GM19452 (cell line): ENCODE measurements at regions not wholly inside any gene's neighbourhood (a gene's known extent, or its start where the extent isn't known, plus 50 kb on each side); places are given as distances from the start of the nearest gene placed in this dataset.
"Not testable (repeated sequence)": the region's sequence is repeated elsewhere in the genome, so short reads cannot be mapped to it uniquely, and the experiment has no call there.

ENCODE experiments used
- ATAC-seq: cut with Tn5 transposase; IDR thresholded peaks from one replicate; pipeline ENCODE4 v1.9.1; 2021; ENCODE audit not compliant: unreplicated experiment

- ATAC-seq: not testable (repeated sequence)
Observed at GRCh38 chr20:53727239-53727638, 133.6 kb upstream of the ZNF217 start.

- no peak for ATAC-seq
Observed at GRCh38 chr20:53725575-53725970, 131.9 kb upstream of the ZNF217 start.

- ATAC-seq: no peak
Observed at GRCh38 chr20:53723621-53724020, 130.0 kb upstream of the ZNF217 start.

GRCh38 chr20:53723045-53723444 is 129.4 kb upstream of the ZNF217 start:
- no peak for ATAC-seq

- ATAC-seq: no peak
Observed at GRCh38 chr20:53722515-53723036, 128.9 kb upstream of the ZNF217 start.

GRCh38 chr20:53721445-53721963 is 127.9 kb upstream of the ZNF217 start:
- ATAC-seq: not testable (repeated sequence)

GRCh38 chr20:53719171-53719803 is 125.6 kb upstream of the ZNF217 start:
- not testable (repeated sequence) for ATAC-seq

- ATAC-seq: no peak
Observed at GRCh38 chr20:53718142-53719021, 124.7 kb upstream of the ZNF217 start.

GRCh38 chr20:53716395-53716794 is 122.8 kb upstream of the ZNF217 start:
- no peak for ATAC-seq

GRCh38 chr20:53714524-53714923 is 120.9 kb upstream of the ZNF217 start:
- no peak for ATAC-seq

- ATAC-seq: no peak
Observed at GRCh38 chr20:53713328-53714056, 119.9 kb upstream of the ZNF217 start.

- no peak for ATAC-seq
Observed at GRCh38 chr20:53712212-53712977, 118.8 kb upstream of the ZNF217 start.

GRCh38 chr20:53711333-53712211 is 117.9 kb upstream of the ZNF217 start:
- ATAC-seq: no peak

- peak; percentile 62 for ATAC-seq
Observed at GRCh38 chr20:53708129-53708968, 114.7 kb upstream of the ZNF217 start.

GRCh38 chr20:53707371-53708055 is 113.9 kb upstream of the ZNF217 start:
- peak; percentile 41 for ATAC-seq

- ATAC-seq: no peak
Observed at GRCh38 chr20:53706466-53707370, 113.1 kb upstream of the ZNF217 start.

GRCh38 chr20:53706008-53706465 is 112.4 kb upstream of the ZNF217 start:
- ATAC-seq: no peak
